Peyer's patch (tissue), 4 donors: ENCODE measurements at regions not wholly inside any gene's neighbourhood (a gene's known extent, or its start where the extent isn't known, plus 50 kb on each side); places are given as distances from the start of the nearest gene placed in this dataset.

Experiments used
- DNase-seq, 3 donors: peaks; one replicate each; pipeline ENCODE4 v3.0.0-alpha.2; 2017 to 2019
- H3K27ac ChIP-seq, 4 donors: fragments of 200-600 bp; sonication (generic); one replicate each; pipeline ENCODE4 v1.5.1; 2016 to 2019
- H3K27me3 ChIP-seq, 2 donors: fragments of 200-600 bp; sonication (generic); one replicate each; pipeline ENCODE4 v1.5.1; 2019
- H3K36me3 ChIP-seq, 3 donors: fragments of 200-600 bp; sonication (generic); one replicate each; pipeline ENCODE4 v1.5.1; 2016 to 2019
- H3K4me1 ChIP-seq, 4 donors: fragments of 200-600 bp; sonication (generic); one replicate each; pipeline ENCODE4 v1.5.1; 2016 to 2019
- H3K4me3 ChIP-seq, 4 donors: fragments of 200-600 bp; sonication (generic); 1 replicate in 3 of 4; 2 replicates in 1 of 4; pipeline ENCODE4 v1.5.1; 2016 to 2019; ENCODE audit warnings: mild to moderate bottlenecking in 1 of 4
- H3K9me3 ChIP-seq, 4 donors: fragments of 200-600 bp; sonication (generic); one replicate each; pipeline ENCODE4 v1.5.1; 2016 to 2019; ENCODE audit warnings: mild to moderate bottlenecking in 1 of 4
- POLR2A ChIP-seq, 2 donors: fragments of 450-650 bp; IDR thresholded peaks; one replicate each; pipeline ENCODE4 v1.5.1; 2017; ENCODE audit warnings: antibody characterized with exemption in 2 of 2, mild to moderate bottlenecking in 2 of 2, moderate library complexity in 2 of 2
- TF ChIP-seq, protein P1 (sequence below), 6 experiments: fragments of 450-650 bp in 4 of 6; fragments of 200-600 bp in 2 of 6; sonication (generic) in 1 of 6; IDR thresholded peaks; one replicate each; pipeline ENCODE4 v1.5.1; 2017 to 2019; ENCODE audit warnings: antibody characterized with exemption in 6 of 6, mild to moderate bottlenecking in 3 of 6, moderate library complexity in 1 of 6

- no peaks in the 10 kb centered on the region for H3K4me1 ChIP-seq
- TF ChIP-seq, protein P1, sequence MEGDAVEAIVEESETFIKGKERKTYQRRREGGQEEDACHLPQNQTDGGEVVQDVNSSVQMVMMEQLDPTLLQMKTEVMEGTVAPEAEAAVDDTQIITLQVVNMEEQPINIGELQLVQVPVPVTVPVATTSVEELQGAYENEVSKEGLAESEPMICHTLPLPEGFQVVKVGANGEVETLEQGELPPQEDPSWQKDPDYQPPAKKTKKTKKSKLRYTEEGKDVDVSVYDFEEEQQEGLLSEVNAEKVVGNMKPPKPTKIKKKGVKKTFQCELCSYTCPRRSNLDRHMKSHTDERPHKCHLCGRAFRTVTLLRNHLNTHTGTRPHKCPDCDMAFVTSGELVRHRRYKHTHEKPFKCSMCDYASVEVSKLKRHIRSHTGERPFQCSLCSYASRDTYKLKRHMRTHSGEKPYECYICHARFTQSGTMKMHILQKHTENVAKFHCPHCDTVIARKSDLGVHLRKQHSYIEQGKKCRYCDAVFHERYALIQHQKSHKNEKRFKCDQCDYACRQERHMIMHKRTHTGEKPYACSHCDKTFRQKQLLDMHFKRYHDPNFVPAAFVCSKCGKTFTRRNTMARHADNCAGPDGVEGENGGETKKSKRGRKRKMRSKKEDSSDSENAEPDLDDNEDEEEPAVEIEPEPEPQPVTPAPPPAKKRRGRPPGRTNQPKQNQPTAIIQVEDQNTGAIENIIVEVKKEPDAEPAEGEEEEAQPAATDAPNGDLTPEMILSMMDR (IDR thresholded peaks at IDR 0.05) = no peak
- no peak for TF ChIP-seq POLR2A (IDR thresholded peaks at IDR 0.05)
Observed at GRCh38 chr16:85508388-85508787, 104.7 kb upstream of the GSE1 start.

DNA sequence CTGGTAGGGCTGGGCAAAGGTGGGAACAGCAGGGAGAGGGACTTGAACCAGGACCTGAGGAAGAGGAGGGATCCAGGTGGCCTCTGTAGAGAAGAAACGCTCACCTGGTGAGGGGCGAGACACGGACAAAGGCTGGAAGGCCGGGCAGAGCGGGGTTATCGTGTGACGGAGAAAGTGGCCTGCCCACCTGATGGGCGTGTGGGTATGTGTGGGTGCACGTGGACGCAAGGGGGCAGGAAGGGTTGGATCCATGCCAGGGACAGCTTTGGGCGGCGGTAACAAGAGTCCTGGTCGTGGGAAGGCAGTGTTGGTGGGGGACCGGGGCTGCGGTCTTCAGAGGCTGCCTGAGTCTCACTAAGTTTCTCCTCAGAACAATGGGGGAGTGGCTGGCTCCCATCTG lies 104.1 kb upstream of the GSE1 start:
- TF ChIP-seq, protein P1 (IDR thresholded peaks at IDR 0.05) = no peak
- no peak for TF ChIP-seq POLR2A (IDR thresholded peaks at IDR 0.05)
- no peaks in the 10 kb centered on the region for H3K9me3 ChIP-seq

More at GRCh38 chr16:85508388-85508787, 104.7 kb upstream of the GSE1 start:
- Histone ChIP-seq H3K36me3 (no peaks in the 10 kb centered on the region), H3K9me3 (no peaks in the 10 kb centered on the region), H3K27ac (no peak overlapping the region), H3K4me3 (no peak overlapping the region), H3K27me3 (no peaks in the 10 kb centered on the region)
- DNase-seq = no peak

GRCh38 chr16:85510041-85510659 lies 103.0 kb upstream of the GSE1 start:
- H3K27me3 ChIP-seq = no peaks in the 10 kb centered on the region
- no peaks in the 10 kb centered on the region for H3K36me3 ChIP-seq
- no peaks in the 10 kb centered on the region for H3K9me3 ChIP-seq
- H3K4me1 ChIP-seq = peaks cover 0 to 13% (median 2%) of the 10 kb centered on the region in 4 donors
- DNase-seq = no peak
- TF ChIP-seq, protein P1 (IDR thresholded peaks at IDR 0.05) = no peak
- no peak for TF ChIP-seq POLR2A (IDR thresholded peaks at IDR 0.05)
- no peak overlapping the region for H3K27ac ChIP-seq
- H3K4me3 ChIP-seq = no peak overlapping the region

More for the DNA sequence above, 104.1 kb upstream of the GSE1 start:
- H3K4me3 ChIP-seq = no peak overlapping the region
- H3K27ac ChIP-seq = no peak overlapping the region
- H3K27me3 ChIP-seq = no peaks in the 10 kb centered on the region
- no peak for DNase-seq
- peaks cover 0 to 1% (median 0%) of the 10 kb centered on the region in 4 donors for H3K4me1 ChIP-seq
- H3K36me3 ChIP-seq = no peaks in the 10 kb centered on the region

DNA sequence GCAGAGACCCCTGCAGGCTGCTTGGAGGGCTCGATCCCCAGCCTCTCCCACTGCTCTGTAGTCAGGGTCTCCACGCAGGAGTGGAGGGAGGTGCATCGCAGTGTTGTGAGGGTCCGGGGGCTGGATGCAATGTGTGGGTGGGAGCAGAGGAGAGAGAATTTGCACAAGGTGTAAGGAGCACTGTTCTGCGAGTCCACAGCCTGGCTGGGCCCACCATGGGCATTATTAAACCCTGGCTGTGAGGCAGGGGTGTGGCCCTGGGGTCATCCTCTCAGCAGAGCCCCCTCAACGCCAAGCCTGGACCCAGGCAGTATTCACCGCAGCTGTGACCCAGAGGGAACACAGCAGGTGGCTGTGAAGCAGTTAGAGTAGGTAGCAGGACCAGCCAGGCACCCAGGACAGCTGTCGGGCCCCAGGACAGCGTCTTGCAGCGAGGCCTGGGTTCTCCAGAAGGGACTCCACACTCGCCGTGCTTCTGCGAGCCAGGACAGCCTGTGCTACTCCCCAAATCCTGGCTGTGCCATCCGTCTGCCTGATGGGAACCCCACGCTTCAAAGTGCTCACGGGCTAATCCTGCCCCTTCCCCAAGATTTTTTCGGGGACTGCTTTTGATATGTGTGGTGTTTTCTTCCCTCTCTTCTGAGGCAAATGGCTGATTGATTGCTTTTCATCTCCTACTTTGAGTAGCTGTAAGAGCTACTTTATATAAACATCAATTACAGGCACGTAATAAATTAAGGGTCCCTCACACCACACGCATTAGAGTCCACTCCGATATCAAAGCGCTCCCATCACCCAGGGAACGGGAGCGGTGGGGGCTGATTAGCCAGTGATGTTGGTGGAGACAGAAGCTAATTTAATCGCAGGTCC lies 100.9 kb upstream of the GSE1 start:
- peaks cover 0 to 22% (median 4%) of the 10 kb centered on the region in 4 donors for H3K4me1 ChIP-seq
- no peak for TF ChIP-seq POLR2A (IDR thresholded peaks at IDR 0.05)
- TF ChIP-seq, protein P1 (IDR thresholded peaks at IDR 0.05) = no peak
- no peaks in the 10 kb centered on the region for H3K9me3 ChIP-seq
- no peak overlapping the region for H3K4me3 ChIP-seq
- H3K36me3 ChIP-seq = no peaks in the 10 kb centered on the region
- no peak for DNase-seq
- no peak overlapping the region for H3K27ac ChIP-seq
- H3K27me3 ChIP-seq = no peaks in the 10 kb centered on the region

- no peaks in the 10 kb centered on the region for H3K27me3 ChIP-seq
- H3K4me3 ChIP-seq = no peak overlapping the region
- no peak for DNase-seq
- TF ChIP-seq POLR2A (IDR thresholded peaks at IDR 0.05) = no peak
- TF ChIP-seq, protein P1 (IDR thresholded peaks at IDR 0.05) = no peak
- H3K9me3 ChIP-seq = no peaks in the 10 kb centered on the region
- peaks cover 0 to 22% (median 4%) of the 10 kb centered on the region in 4 donors for H3K4me1 ChIP-seq
- no peaks in the 10 kb centered on the region for H3K36me3 ChIP-seq
- H3K27ac ChIP-seq = no peak overlapping the region
Observed at GRCh38 chr16:85512808-85513115, 100.4 kb upstream of the GSE1 start.
